ENCODE measurements at regions not wholly inside any gene's neighbourhood (a gene's known extent, or its start where the extent isn't known, plus 50 kb on each side); places are given as distances from the start of the nearest gene placed in this dataset.

- TF ChIP-seq CTCF (IDR thresholded peaks at IDR 0.05), result no peak
- DNase-seq (no peak), ATAC-seq (peak in 4 of 8 donors; percentile 1 to 18 (median 6))
- H3K4me3 ChIP-seq, result no peak overlapping the region
- intact Hi-C loops (cut with DNase I), result loop anchor here in 1 of 10 donors (5.0 to 10.0 kb wide), 2 partner anchors 40 to 258 kb away; partner anchors contain the start of gene KIF26A
- peaks cover 13 to 55% (median 32%) of the 10 kb centered on the region in 9 donors for H3K4me1 ChIP-seq
- no peaks in the 10 kb centered on the region for H3K36me3 ChIP-seq
- peaks cover 0 to 5% (median 0%) of the 10 kb centered on the region in 7 donors for H3K27me3 ChIP-seq
- peak overlapping the region; percentile 55 to 89 (median 82) for H3K27ac ChIP-seq
- 84 to 89% methylated on average over 28 of the region's 28 CpGs for WGBS, 2 donors
- H3K9me3 ChIP-seq, result peaks cover 0 to 10% (median 3%) of the 10 kb centered on the region in 11 donors
Observed at GRCh38 chr14:104392396-104393198, 187.0 kb upstream of the C14orf180 start.

GRCh38 chr14:104393199-104393897 lies 186.2 kb upstream of the C14orf180 start:
- ATAC-seq (peak; percentile 36 to 83 (median 73)), DNase-seq (peak; percentile 60 to 63)
- Histone ChIP-seq H3K4me1 (peaks cover 13 to 54% (median 32%) of the 10 kb centered on the region in 9 donors), H3K36me3 (no peaks in the 10 kb centered on the region), H3K4me3 (no peak overlapping the region), H3K9me3 (peaks cover 0 to 17% (median 7%) of the 10 kb centered on the region in 11 donors), H3K27me3 (peaks cover 0 to 5% (median 0%) of the 10 kb centered on the region in 7 donors), H3K27ac (peak overlapping the region; percentile 55 to 89 (median 82))
- intact Hi-C loops (cut with DNase I), result loop anchor here in 1 of 10 donors (5.0 to 10.0 kb wide), 2 partner anchors 41 to 259 kb away; partner anchors contain the start of gene KIF26A
- TF ChIP-seq CTCF (IDR thresholded peaks at IDR 0.05), result no peak
- 64 to 76% methylated on average over 18 of the region's 18 CpGs for WGBS, 2 donors

GRCh38 chr14:104393898-104394381 lies 185.6 kb upstream of the C14orf180 start:
- peaks cover 0 to 21% (median 7%) of the 10 kb centered on the region in 11 donors for H3K9me3 ChIP-seq
- H3K4me1 ChIP-seq, result peaks cover 13 to 54% (median 32%) of the 10 kb centered on the region in 9 donors
- 43 to 50% methylated on average over 10 of the region's 10 CpGs for WGBS, 2 donors
- H3K27ac ChIP-seq, result peak overlapping the region; percentile 55 to 89 (median 82)
- H3K27me3 ChIP-seq, result peaks cover 0 to 5% (median 0%) of the 10 kb centered on the region in 7 donors
- ATAC-seq (peak; percentile 70 to 96 (median 90)), DNase-seq (peak; percentile 78 to 84)
- intact Hi-C loops (cut with DNase I), result loop anchor here in 1 of 10 donors (2.0 to 10.0 kb wide), 3 partner anchors 42 to 259 kb away; partner anchors contain the start of gene KIF26A
- no peaks in the 10 kb centered on the region for H3K36me3 ChIP-seq
- no peak for TF ChIP-seq CTCF (IDR thresholded peaks at IDR 0.05)
- no peak overlapping the region for H3K4me3 ChIP-seq

GRCh38 chr14:104394409-104394851 lies 185.1 kb upstream of the C14orf180 start:
- Histone ChIP-seq H3K9me3 (peaks cover 0 to 21% (median 7%) of the 10 kb centered on the region in 11 donors), H3K27me3 (peaks cover 0 to 5% (median 0%) of the 10 kb centered on the region in 7 donors), H3K4me1 (peaks cover 13 to 50% (median 29%) of the 10 kb centered on the region in 9 donors), H3K27ac (peak overlapping the region in 1 of 10 donors; percentile 14), H3K4me3 (no peak overlapping the region), H3K36me3 (no peaks in the 10 kb centered on the region)
- intact Hi-C loops (cut with DNase I), result loop anchor here in 1 of 10 donors (2.0 to 10.0 kb wide), 3 partner anchors 42 to 260 kb away; partner anchors contain the start of gene KIF26A
- DNase-seq, result no peak
- WGBS, 2 donors, result 53 to 61% methylated on average over 13 of the region's 13 CpGs
- ATAC-seq, result peak in 3 of 8 donors; percentile 1 to 14 (median 8)
- TF ChIP-seq CTCF (IDR thresholded peaks at IDR 0.05), result no peak

Data from heart right ventricle (tissue), 16 donors.